HEK293 (cell line): ENCODE measurements at regions not wholly inside any gene's neighbourhood (a gene's known extent, or its start where the extent isn't known, plus 50 kb on each side); places are given as distances from the start of the nearest gene placed in this dataset.

ENCODE experiments used
- CTCF ChIA-PET: fragments of 350-600 bp; formaldehyde crosslinking; extraction: SDS; loops from one replicate; lab custom pipeline; 2021; ENCODE audit warnings: antibody characterized with exemption; lab: Yijun Ruan, JAX
- POLR2A ChIA-PET: fragments of 300-600 bp; formaldehyde crosslinking; extraction: SDS; loops from one replicate; lab custom pipeline; 2020; ENCODE audit warnings: antibody characterized with exemption, inconsistent platforms; lab: Yijun Ruan, JAX
- H3K27ac ChIP-seq: fragments of 200-500 bp; sonication (Bioruptor generic); 2 replicates; pipeline ENCODE4 v1.5.1; 2014; ENCODE audit warnings: low read depth, low read length, control low read depth, inconsistent platforms; ENCODE audit errors: extremely low read depth
- H3K36me3 ChIP-seq, 2 experiments: fragments of 200-500 bp in 1 of 2; sonication (Bioruptor generic) in 1 of 2; 1 replicate in 1 of 2; 2 replicates in 1 of 2; pipeline ENCODE4 v1.5.1; 2014 to 2017; ENCODE audit warnings: inconsistent platforms in 2 of 2, low read length in 2 of 2; ENCODE audit not compliant: control insufficient read depth in 2 of 2, insufficient read depth in 1 of 2
- H3K4me1 ChIP-seq: fragments of 200-500 bp; sonication (Bioruptor generic); 2 replicates; pipeline ENCODE4 v1.5.1; 2014; ENCODE audit warnings: mild to moderate bottlenecking, low read length, inconsistent platforms; ENCODE audit not compliant: control insufficient read depth, insufficient read depth
- H3K4me3 ChIP-seq: 2 replicates; pipeline ENCODE4 v1.5.1; 2011; ENCODE audit warnings: low read depth, mild to moderate bottlenecking, control low read depth, low read length, moderate library complexity
- H3K9me3 ChIP-seq: fragments of 200-500 bp; sonication (Bioruptor generic); 2 replicates; pipeline ENCODE4 v1.5.1; 2014; ENCODE audit warnings: low read depth, low read length, inconsistent platforms; ENCODE audit not compliant: control insufficient read depth, insufficient read depth
- BCL11A ChIP-seq: fragments of 450-650 bp; formaldehyde crosslinking; IDR thresholded peaks from 2 replicates; pipeline ENCODE4 v1.5.1; 2016; ENCODE audit warnings: low read depth, missing biosample characterization, missing genetic modification characterization
- HOXC10 ChIP-seq: sonication (generic); formaldehyde crosslinking; IDR thresholded peaks from 2 replicates; pipeline ENCODE4 v1.8.1; 2023; ENCODE audit warnings: mild to moderate bottlenecking, missing genetic modification reagents
- KLF7 ChIP-seq: fragments of 450-650 bp; formaldehyde crosslinking; IDR thresholded peaks from 2 replicates; pipeline ENCODE4 v1.5.1; 2016; ENCODE audit warnings: missing biosample characterization, missing genetic modification characterization, borderline replicate concordance
- SCRT2 ChIP-seq: fragments of 450-650 bp; formaldehyde crosslinking; IDR thresholded peaks from 2 replicates; pipeline ENCODE4 v1.5.1; 2016; ENCODE audit warnings: missing biosample characterization, missing genetic modification characterization
- YY2 ChIP-seq: fragments of 450-650 bp; formaldehyde crosslinking; IDR thresholded peaks from 2 replicates; pipeline ENCODE4 v1.5.1; 2016; ENCODE audit warnings: missing biosample characterization, missing genetic modification characterization
- ZBTB44 ChIP-seq: fragments of 450-650 bp; IDR thresholded peaks from 2 replicates; pipeline ENCODE4 v1.5.1; 2018; ENCODE audit warnings: missing biosample characterization, mild to moderate bottlenecking, missing genetic modification characterization
- ZEB2 ChIP-seq: fragments of 450-650 bp; formaldehyde crosslinking; IDR thresholded peaks from 2 replicates; pipeline ENCODE4 v1.5.1; 2016; ENCODE audit warnings: missing biosample characterization, missing genetic modification characterization
- ZFP69B ChIP-seq: fragments of 450-650 bp; formaldehyde crosslinking; IDR thresholded peaks from 2 replicates; pipeline ENCODE4 v1.5.1; 2016; ENCODE audit warnings: missing biosample characterization, missing genetic modification characterization
- ZNF121 ChIP-seq: fragments of 450-650 bp; formaldehyde crosslinking; IDR thresholded peaks from 2 replicates; pipeline ENCODE4 v1.5.1; 2016; ENCODE audit warnings: missing biosample characterization, missing genetic modification characterization
- ZNF132 ChIP-seq: fragments of 450-650 bp; formaldehyde crosslinking; IDR thresholded peaks from 2 replicates; pipeline ENCODE4 v1.5.1; 2017; ENCODE audit warnings: missing biosample characterization, missing genetic modification characterization, borderline replicate concordance
- ZNF133 ChIP-seq: fragments of 450-650 bp; formaldehyde crosslinking; IDR thresholded peaks from 2 replicates; pipeline ENCODE4 v1.5.1; 2016; ENCODE audit warnings: missing biosample characterization, missing genetic modification characterization
- ZNF174 ChIP-seq: fragments of 450-650 bp; formaldehyde crosslinking; IDR thresholded peaks from 2 replicates; pipeline ENCODE4 v1.5.0; 2017; ENCODE audit warnings: missing biosample characterization, mild to moderate bottlenecking, missing genetic modification characterization
- ZNF19 ChIP-seq: fragments of 450-650 bp; formaldehyde crosslinking; IDR thresholded peaks from 2 replicates; pipeline ENCODE4; 2016; ENCODE audit warnings: missing biosample characterization, missing genetic modification characterization, low read depth
- ZNF266 ChIP-seq: fragments of 450-650 bp; formaldehyde crosslinking; IDR thresholded peaks from 2 replicates; pipeline ENCODE4 v1.5.1; 2016; ENCODE audit warnings: missing biosample characterization, missing genetic modification characterization, low read depth
- ZNF449 ChIP-seq: fragments of 450-650 bp; formaldehyde crosslinking; IDR thresholded peaks from 2 replicates; pipeline ENCODE4 v1.5.1; 2017; ENCODE audit warnings: missing biosample characterization, mild to moderate bottlenecking, missing genetic modification characterization, moderate library complexity
- ZNF510 ChIP-seq: fragments of 450-650 bp; formaldehyde crosslinking; IDR thresholded peaks from 2 replicates; pipeline ENCODE4 v1.5.1; 2018; ENCODE audit warnings: mild to moderate bottlenecking, missing genetic modification characterization, missing biosample characterization; ENCODE audit not compliant: insufficient replicate concordance
- ZNF514 ChIP-seq: fragments of 450-650 bp; formaldehyde crosslinking; IDR thresholded peaks from 2 replicates; pipeline ENCODE4 v1.5.1; 2016; ENCODE audit warnings: missing biosample characterization, missing genetic modification characterization
- ZNF529 ChIP-seq: fragments of 450-650 bp; formaldehyde crosslinking; IDR thresholded peaks from 2 replicates; pipeline ENCODE4 v1.5.1; 2017; ENCODE audit warnings: missing genetic modification characterization, missing biosample characterization; ENCODE audit not compliant: insufficient replicate concordance
- ZNF548 ChIP-seq: fragments of 450-650 bp; formaldehyde crosslinking; IDR thresholded peaks from 2 replicates; pipeline ENCODE4 v1.5.1; 2016; ENCODE audit warnings: missing biosample characterization, missing genetic modification characterization
- ZNF600 ChIP-seq: fragments of 450-650 bp; formaldehyde crosslinking; IDR thresholded peaks from 2 replicates; pipeline ENCODE4 v1.5.1; 2016; ENCODE audit warnings: missing biosample characterization, missing genetic modification characterization
- ZNF629 ChIP-seq: fragments of 450-650 bp; formaldehyde crosslinking; IDR thresholded peaks from 2 replicates; pipeline ENCODE4 v1.5.1; 2017; ENCODE audit warnings: missing biosample characterization, missing genetic modification characterization
- ZNF792 ChIP-seq: fragments of 450-650 bp; formaldehyde crosslinking; IDR thresholded peaks from 2 replicates; pipeline ENCODE4 v1.5.1; 2016; ENCODE audit warnings: missing biosample characterization, missing genetic modification characterization

GRCh38 chrX:97897998-97898397, 1014.3 kb downstream of the RPA4 start:
- CTCF ChIA-PET = no interaction called here
- Histone ChIP-seq H3K36me3 (no peaks in the 10 kb centered on the region), H3K27ac (no peak overlapping the region), H3K4me1 (no peaks in the 10 kb centered on the region), H3K4me3 (no peak overlapping the region), H3K9me3 (no peaks in the 10 kb centered on the region)
- POLR2A ChIA-PET = no interaction called here
- TF ChIP-seq ZEB2 = no peak
- no peak for TF ChIP-seq ZNF449 (tag by site-specific recombination)
- TF ChIP-seq ZNF548 (tag by site-specific recombination) = no peak
- no peak for TF ChIP-seq SCRT2 (tag by site-specific recombination)
- no peak for TF ChIP-seq KLF7 (tag by site-specific recombination)

- Histone ChIP-seq H3K36me3 (no peaks in the 10 kb centered on the region), H3K4me1 (no peaks in the 10 kb centered on the region), H3K27ac (no peak overlapping the region), H3K9me3 (no peaks in the 10 kb centered on the region), H3K4me3 (no peak overlapping the region)
- CTCF ChIA-PET = interaction anchor here (0.7 kb wide), 1 partner anchor 11 kb away, joined by 3 read pairs; no protein-coding TSS in a partner anchor
- no peak for TF ChIP-seq ZNF529 (tag by site-specific recombination)
- no peak for TF ChIP-seq BCL11A (tag by site-specific recombination)
- no peak for TF ChIP-seq ZEB2
- TF ChIP-seq ZNF514 (tag by site-specific recombination) = no peak
- no peak for TF ChIP-seq ZNF174
- TF ChIP-seq ZBTB44 (tag by site-specific recombination) = no peak
- TF ChIP-seq ZNF19 (tag by site-specific recombination) = no peak
- TF ChIP-seq ZNF600 (tag by site-specific recombination) = no peak
- POLR2A ChIA-PET = no interaction called here
Observed at GRCh38 chrX:97898798-97899197, 1015.1 kb downstream of the RPA4 start.

GRCh38 chrX:97907791-97908190, 1024.1 kb downstream of the RPA4 start:
- CTCF ChIA-PET = no interaction called here
- no peak for TF ChIP-seq ZFP69B (tag by site-specific recombination)
- TF ChIP-seq YY2 (tag by site-specific recombination) = no peak
- no peak for TF ChIP-seq ZNF510
- no peak for TF ChIP-seq ZNF133 (tag by site-specific recombination)
- no peak for TF ChIP-seq HOXC10
- no peak for TF ChIP-seq ZNF266 (tag by site-specific recombination)
- TF ChIP-seq ZNF792 (tag by site-specific recombination) = no peak
- no peak for TF ChIP-seq ZNF132 (tag by site-specific recombination)
- TF ChIP-seq ZNF121 (tag by site-specific recombination) = no peak
- TF ChIP-seq ZNF629 (tag by site-specific recombination) = no peak
- Histone ChIP-seq H3K4me3 (no peak overlapping the region), H3K4me1 (no peaks in the 10 kb centered on the region), H3K36me3 (no peaks in the 10 kb centered on the region), H3K27ac (no peak overlapping the region), H3K9me3 (no peaks in the 10 kb centered on the region)
- POLR2A ChIA-PET = no interaction called here
